ENCODE measurements at regions not wholly inside any gene's neighbourhood (a gene's known extent, or its start where the extent isn't known, plus 50 kb on each side); places are given as distances from the start of the nearest gene placed in this dataset.

DNA sequence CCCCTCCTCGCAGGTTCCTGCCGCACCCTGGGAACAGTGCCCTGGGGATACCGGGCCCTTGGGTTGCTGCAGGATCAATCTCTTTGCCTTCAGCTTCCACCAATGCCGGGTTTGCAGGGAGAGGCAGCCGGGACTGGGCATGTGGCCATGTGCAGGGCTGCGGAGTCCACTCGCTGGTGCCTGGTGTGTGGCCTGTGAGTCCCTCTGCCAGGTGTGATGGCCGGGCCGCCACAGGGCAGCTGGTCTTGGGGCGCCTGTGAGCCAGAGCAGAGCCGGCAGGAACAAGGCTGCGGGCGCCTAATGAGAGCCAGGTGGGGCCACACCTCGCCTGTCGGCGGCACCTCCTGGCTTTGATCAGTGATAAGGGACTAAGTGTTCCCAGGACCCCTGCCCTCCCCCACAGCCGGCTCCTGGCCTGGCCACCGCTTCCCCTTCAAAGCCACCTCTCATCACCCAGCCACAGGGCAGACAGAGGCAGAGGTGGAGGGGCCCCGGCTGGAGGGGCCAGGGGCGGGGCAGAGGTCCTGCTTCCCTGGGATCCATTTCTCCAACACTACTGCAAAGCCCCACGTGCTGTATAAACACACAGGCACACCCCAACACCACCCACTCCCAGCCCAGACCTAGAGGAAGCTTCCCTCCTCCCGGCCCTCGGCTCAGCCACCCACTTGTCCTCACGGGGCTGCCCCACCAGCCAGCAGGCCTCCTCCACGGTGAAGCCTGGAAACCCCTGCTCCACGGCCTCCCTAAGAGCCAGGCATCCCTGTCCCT, 132.7 kb downstream of the CPZ start:
- peak in 1 of 2 donors; percentile 6 for DNase-seq (ENCODE audit: low spot score in 2 of 2)

DNA sequence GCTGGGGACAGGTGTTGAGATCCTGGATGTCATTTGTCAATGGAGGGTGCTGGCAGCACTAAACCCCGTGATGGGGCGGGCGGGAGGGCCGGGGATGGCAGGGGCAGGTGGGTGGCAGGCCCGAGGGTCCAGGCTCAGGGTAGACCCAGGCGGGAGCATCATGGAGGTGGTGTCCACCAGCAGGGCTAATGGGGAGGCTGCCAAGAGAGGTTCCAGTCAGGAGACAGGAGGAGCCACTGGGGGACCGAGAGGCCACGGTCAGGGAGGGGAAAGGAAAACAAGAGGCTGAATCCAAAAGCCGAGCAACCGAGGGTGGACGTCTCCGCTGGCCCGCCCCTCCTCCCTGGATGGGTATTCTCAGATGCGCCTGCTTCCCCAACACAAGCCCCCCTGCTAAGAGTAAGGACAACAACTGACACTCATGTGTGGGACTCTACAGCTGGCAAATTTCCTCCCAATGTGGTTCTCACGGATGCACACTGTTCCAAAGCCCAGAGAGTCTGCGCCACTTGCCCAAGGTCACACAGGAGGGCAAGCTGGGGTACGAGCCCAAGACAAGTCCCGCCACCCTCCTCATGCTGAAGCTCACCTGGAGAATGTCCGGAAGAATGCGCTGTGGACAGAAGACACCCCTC, 132.0 kb downstream of the CPZ start:
- H3K9me3 ChIP-seq: peaks cover 0 to 13% (median 0%) of the 10 kb centered on the region in 4 donors
- WGBS, 2 donors: 51 to 55% methylated on average over 20 of the region's 20 CpGs
- no peak overlapping the region for H3K27ac ChIP-seq
- peaks cover 0 to 10% of the 10 kb centered on the region in 2 donors for H3K27me3 ChIP-seq
- no peak overlapping the region for H3K4me3 ChIP-seq
- DNase-seq (ENCODE audit: low spot score in 2 of 2): peak in 1 of 2 donors; percentile 6
- H3K4me1 ChIP-seq: no peaks in the 10 kb centered on the region
- H3K36me3 ChIP-seq: no peaks in the 10 kb centered on the region
- TF ChIP-seq POLR2A (IDR thresholded peaks at IDR 0.05) (no peak), CTCF (IDR thresholded peaks at IDR 0.05) (no peak), EP300 (IDR thresholded peaks at IDR 0.05) (no peak)

More for the DNA sequence above, 132.7 kb downstream of the CPZ start:
- Histone ChIP-seq H3K9me3 (peaks cover 0 to 12% (median 0%) of the 10 kb centered on the region in 4 donors), H3K27me3 (peaks cover 0 to 10% of the 10 kb centered on the region in 2 donors), H3K36me3 (no peaks in the 10 kb centered on the region), H3K4me1 (no peaks in the 10 kb centered on the region), H3K27ac (no peak overlapping the region), H3K4me3 (no peak overlapping the region)
- TF ChIP-seq CTCF (IDR thresholded peaks at IDR 0.05) (no peak), EP300 (IDR thresholded peaks at IDR 0.05) (no peak), POLR2A (IDR thresholded peaks at IDR 0.05) (no peak)
- WGBS, 2 donors: 25 to 33% methylated on average over 18 to 22 of the region's 26 CpGs

DNA sequence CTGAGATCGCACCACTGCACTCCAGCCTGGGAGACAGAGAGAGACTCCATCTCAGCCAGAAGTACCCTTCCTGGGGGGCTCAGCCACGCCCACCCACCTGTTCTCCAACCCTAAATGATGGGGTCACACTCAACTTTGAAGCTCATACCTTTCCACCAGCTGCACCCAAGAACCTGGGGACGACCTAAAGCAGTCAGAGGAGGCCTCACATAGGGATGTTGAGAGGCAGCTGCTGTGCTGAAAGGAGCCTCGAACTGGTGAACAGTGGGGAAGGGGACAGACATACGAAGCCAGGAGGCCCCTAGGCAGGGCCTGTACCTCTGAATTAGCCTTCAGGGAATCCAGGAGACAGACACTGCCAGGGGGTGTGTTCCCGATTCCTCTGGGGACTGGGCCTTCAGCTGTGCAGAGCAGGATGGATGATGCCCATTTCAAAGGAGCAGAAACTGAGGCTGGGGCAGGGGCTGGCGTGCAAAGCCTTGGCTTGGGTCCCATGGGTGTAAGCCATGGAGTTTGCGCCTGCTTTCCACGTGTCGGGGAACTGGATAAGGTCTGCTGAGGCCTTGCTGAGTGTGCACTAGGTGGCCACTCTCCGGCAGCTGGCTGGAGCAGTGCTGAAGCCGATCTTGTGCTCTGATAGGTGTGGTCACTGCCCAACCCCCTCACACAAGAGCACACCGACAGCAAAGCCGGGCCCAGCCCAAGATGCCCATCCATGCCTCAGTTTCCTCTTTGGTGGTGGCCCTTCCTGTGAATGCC, 130.8 kb downstream of the CPZ start:
- Histone ChIP-seq H3K27me3 (peaks cover 0 to 10% of the 10 kb centered on the region in 2 donors), H3K27ac (no peak overlapping the region), H3K9me3 (peaks cover 0 to 22% (median 0%) of the 10 kb centered on the region in 4 donors), H3K4me1 (no peaks in the 10 kb centered on the region), H3K36me3 (no peaks in the 10 kb centered on the region), H3K4me3 (no peak overlapping the region)
- 71 to 72% methylated on average over 13 to 14 of the region's 14 CpGs for WGBS, 2 donors
- no peak for DNase-seq (ENCODE audit: low spot score in 2 of 2)
- TF ChIP-seq CTCF (IDR thresholded peaks at IDR 0.05) (no peak), EP300 (IDR thresholded peaks at IDR 0.05) (no peak), POLR2A (IDR thresholded peaks at IDR 0.05) (no peak)

DNA sequence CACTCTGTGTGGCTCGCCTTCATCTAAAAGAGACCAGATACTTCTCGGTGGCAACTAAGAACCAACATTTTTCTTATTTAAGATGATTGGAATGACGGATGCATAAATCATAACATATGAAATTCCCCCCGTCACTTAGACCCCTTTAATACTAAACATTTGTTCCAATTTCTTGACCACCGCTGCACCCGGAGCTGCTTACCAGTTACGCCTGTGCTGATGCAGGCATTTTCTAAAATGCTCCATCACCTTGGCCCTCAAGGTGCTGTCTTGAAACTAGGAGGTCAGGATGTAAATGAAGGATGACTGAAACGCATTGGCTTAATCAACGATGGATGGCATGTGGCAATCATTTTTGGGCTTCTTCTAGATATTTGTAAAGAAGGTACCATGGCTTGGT, 130.0 kb downstream of the CPZ start:
- Histone ChIP-seq H3K9me3 (peaks cover 0 to 23% (median 0%) of the 10 kb centered on the region in 4 donors), H3K36me3 (no peaks in the 10 kb centered on the region), H3K27ac (no peak overlapping the region), H3K4me1 (no peaks in the 10 kb centered on the region), H3K27me3 (peaks cover 0 to 10% of the 10 kb centered on the region in 2 donors), H3K4me3 (no peak overlapping the region)
- no peak for TF ChIP-seq CTCF (IDR thresholded peaks at IDR 0.05)
- no peak for TF ChIP-seq EP300 (IDR thresholded peaks at IDR 0.05)
- TF ChIP-seq POLR2A (IDR thresholded peaks at IDR 0.05): no peak
- peak in 1 of 2 donors; percentile 5 for DNase-seq (ENCODE audit: low spot score in 2 of 2)
- WGBS, 2 donors: 77 to 85% methylated on average over 9 of the region's 9 CpGs

All from tibial nerve (tissue), 4 donors.